Transverse colon (tissue), 4 donors: ENCODE measurements at regions not wholly inside any gene's neighbourhood (a gene's known extent, or its start where the extent isn't known, plus 50 kb on each side); places are given as distances from the start of the nearest gene placed in this dataset.

Source experiments
- CTCF ChIP-seq, 5 experiments: fragments of 200-600 bp in 3 of 5; fragments of 450-650 bp in 2 of 5; sonication (generic) in 3 of 5; IDR thresholded peaks; 1 replicate in 2 of 5; 2 replicates in 3 of 5; pipeline ENCODE4 v1.5.1; 2016 to 2017; ENCODE audit warnings: antibody characterized with exemption in 5 of 5, inconsistent platforms in 3 of 5, mild to moderate bottlenecking in 2 of 5, moderate library complexity in 1 of 5
- POLR2A ChIP-seq: fragments of 450-650 bp; IDR thresholded peaks from one replicate; pipeline ENCODE4 v1.6.1; 2016; ENCODE audit warnings: antibody characterized with exemption, mild to moderate bottlenecking, moderate library complexity
- POLR2AphosphoS5 ChIP-seq, 3 donors: sonication (generic); formaldehyde crosslinking; IDR thresholded peaks; one replicate each; pipeline ENCODE4 v1.6.1; 2016; ENCODE audit warnings: antibody characterized with exemption in 3 of 3

GRCh38 chr1:190849346-190849745 is 371.7 kb upstream of the BRINP3 start:
- no peak for TF ChIP-seq CTCF (IDR thresholded peaks at IDR 0.05)
- TF ChIP-seq POLR2A, result no peak
- no peak for TF ChIP-seq POLR2AphosphoS5 (IDR thresholded peaks at IDR 0.05)
